ENCODE measurements at regions not wholly inside any gene's neighbourhood (a gene's known extent, or its start where the extent isn't known, plus 50 kb on each side); places are given as distances from the start of the nearest gene placed in this dataset.
"Not testable (repeated sequence)": the region's sequence is repeated elsewhere in the genome, so short reads cannot be mapped to it uniquely, and the experiment has no call there.

GRCh38 chr10:42533866-42534265 is 104.5 kb downstream of the ZNF33B start:
- DNase-seq (ENCODE audit: low spot score); in situ Hi-C loops (cut with MboI; ENCODE audit: low sequenced_read_pairs, unreplicated experiment): not testable (repeated sequence)

DNA sequence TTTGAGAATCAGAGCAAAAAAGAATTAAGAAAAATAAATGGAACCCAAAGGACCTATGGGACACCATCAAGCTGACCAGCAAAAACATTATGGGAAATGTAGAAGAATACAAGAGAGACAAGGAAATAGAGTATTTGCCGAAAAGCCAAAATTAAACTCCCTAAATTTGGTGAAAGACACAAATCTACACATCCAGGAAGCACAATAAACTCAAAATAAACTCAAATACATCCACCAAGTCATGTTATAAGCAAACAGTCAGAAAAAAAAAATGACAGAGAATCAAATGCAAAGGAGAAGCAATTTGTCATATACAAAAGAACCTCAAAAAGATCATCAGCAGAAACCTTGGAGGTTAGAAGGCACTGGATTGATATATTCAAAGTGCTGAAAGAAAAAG is 105.4 kb downstream of the ZNF33B start:
- in situ Hi-C loops (cut with MboI; ENCODE audit: low sequenced_read_pairs, unreplicated experiment) = no loop called here
- DNase-seq (ENCODE audit: low spot score) = no peak
- TF ChIP-seq, protein P1, sequence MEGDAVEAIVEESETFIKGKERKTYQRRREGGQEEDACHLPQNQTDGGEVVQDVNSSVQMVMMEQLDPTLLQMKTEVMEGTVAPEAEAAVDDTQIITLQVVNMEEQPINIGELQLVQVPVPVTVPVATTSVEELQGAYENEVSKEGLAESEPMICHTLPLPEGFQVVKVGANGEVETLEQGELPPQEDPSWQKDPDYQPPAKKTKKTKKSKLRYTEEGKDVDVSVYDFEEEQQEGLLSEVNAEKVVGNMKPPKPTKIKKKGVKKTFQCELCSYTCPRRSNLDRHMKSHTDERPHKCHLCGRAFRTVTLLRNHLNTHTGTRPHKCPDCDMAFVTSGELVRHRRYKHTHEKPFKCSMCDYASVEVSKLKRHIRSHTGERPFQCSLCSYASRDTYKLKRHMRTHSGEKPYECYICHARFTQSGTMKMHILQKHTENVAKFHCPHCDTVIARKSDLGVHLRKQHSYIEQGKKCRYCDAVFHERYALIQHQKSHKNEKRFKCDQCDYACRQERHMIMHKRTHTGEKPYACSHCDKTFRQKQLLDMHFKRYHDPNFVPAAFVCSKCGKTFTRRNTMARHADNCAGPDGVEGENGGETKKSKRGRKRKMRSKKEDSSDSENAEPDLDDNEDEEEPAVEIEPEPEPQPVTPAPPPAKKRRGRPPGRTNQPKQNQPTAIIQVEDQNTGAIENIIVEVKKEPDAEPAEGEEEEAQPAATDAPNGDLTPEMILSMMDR (IDR thresholded peaks at IDR 0.05; ENCODE audit: borderline replicate concordance, control extremely low read depth, extremely low read depth, insufficient read depth, missing control alignments) = no peak

GRCh38 chr10:42523098-42523497 is 115.3 kb downstream of the ZNF33B start:
- in situ Hi-C loops (cut with MboI; ENCODE audit: low sequenced_read_pairs, unreplicated experiment) = no loop called here
- no peak for DNase-seq (ENCODE audit: low spot score)
- TF ChIP-seq, protein P1 (IDR thresholded peaks at IDR 0.05; ENCODE audit: borderline replicate concordance, control extremely low read depth, extremely low read depth, insufficient read depth, missing control alignments) = no peak

GRCh38 chr10:42519761-42520460 is 118.5 kb downstream of the ZNF33B start:
- DNase-seq (ENCODE audit: low spot score) = no peak
- in situ Hi-C loops (cut with MboI; ENCODE audit: low sequenced_read_pairs, unreplicated experiment) = no loop called here
- TF ChIP-seq, protein P1 (IDR thresholded peaks at IDR 0.05; ENCODE audit: borderline replicate concordance, control extremely low read depth, extremely low read depth, insufficient read depth, missing control alignments) = no peak

DNA sequence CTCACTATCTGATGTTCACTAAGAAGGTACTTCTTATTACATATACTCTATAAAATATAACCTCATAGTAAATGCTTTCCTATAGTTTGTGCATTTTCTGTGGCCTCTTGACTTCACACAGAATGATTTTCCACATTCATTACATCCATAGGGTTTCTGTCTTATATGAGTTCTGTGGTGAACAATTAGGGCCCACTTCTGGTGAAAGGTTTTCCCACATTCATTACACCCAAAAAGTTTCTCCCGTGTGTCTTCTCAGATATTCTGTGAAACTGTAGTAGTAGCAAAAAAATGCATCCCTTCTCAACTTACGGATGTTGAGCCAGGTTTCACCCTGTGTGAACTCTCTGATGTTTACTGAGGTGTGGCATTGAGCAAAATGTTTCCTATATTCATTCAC is 119.3 kb downstream of the ZNF33B start:
- TF ChIP-seq, protein P1 (IDR thresholded peaks at IDR 0.05; ENCODE audit: borderline replicate concordance, control extremely low read depth, extremely low read depth, insufficient read depth, missing control alignments) = no peak
- no peak for DNase-seq (ENCODE audit: low spot score)
- in situ Hi-C loops (cut with MboI; ENCODE audit: low sequenced_read_pairs, unreplicated experiment) = no loop called here

DNA sequence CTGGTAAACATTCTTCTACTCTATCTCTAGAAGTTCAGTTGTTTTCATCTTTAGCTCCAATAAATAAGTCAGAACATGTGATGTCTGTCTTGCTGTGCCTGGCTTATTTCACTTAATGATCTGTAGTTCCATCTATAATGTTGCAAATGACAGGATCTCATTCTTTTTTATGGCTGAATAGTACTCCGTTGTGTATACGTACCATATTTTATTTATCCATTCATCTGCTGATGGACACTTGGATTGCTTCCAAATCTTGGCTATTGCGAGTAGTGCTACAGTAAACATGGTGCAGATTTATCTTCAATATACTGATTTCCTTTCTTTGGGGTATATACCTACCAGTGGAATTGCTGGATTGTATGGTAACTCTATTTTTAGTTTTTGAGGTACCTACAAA is 124.4 kb downstream of the ZNF33B start:
- TF ChIP-seq, protein P1 (IDR thresholded peaks at IDR 0.05; ENCODE audit: borderline replicate concordance, control extremely low read depth, extremely low read depth, insufficient read depth, missing control alignments) = no peak
- no peak for DNase-seq (ENCODE audit: low spot score)
- in situ Hi-C loops (cut with MboI; ENCODE audit: low sequenced_read_pairs, unreplicated experiment) = no loop called here

DNA sequence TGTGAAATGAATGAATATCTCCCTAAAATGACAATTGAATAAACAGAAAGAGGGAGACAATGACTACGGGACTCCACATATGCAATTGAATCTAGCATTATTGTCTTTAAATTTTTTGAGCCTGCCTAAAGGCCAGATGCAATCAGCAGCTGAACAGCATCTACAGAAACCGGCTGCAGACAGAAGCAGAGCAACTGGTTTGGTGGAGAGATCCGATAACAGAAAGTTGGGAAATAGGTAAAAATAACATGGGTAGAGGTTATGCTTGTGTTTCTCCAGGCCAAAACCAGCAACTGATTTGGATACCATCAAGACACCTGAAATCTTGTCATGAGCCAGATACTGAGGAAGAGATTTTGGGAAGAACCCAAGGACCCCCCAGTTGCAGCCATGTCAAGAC is 146.6 kb downstream of the ZNF33B start:
- DNase-seq (ENCODE audit: low spot score) = no peak
- TF ChIP-seq, protein P1 (IDR thresholded peaks at IDR 0.05; ENCODE audit: borderline replicate concordance, control extremely low read depth, extremely low read depth, insufficient read depth, missing control alignments) = no peak
- in situ Hi-C loops (cut with MboI; ENCODE audit: low sequenced_read_pairs, unreplicated experiment) = no loop called here
